GM10266 (cell line): ENCODE measurements at regions not wholly inside any gene's neighbourhood (a gene's known extent, or its start where the extent isn't known, plus 50 kb on each side); places are given as distances from the start of the nearest gene placed in this dataset.

Experiments used
- DNase-seq: peaks from one replicate; pipeline ENCODE4 v3.0.0; 2012; ENCODE audit errors: extremely low spot score
- TF ChIP-seq, protein P1 (sequence below): IDR thresholded peaks from 2 replicates; pipeline ENCODE4 v1.5.1; 2012; ENCODE audit warnings: mild to moderate bottlenecking, low read depth; ENCODE audit not compliant: control insufficient read depth, insufficient read depth; ENCODE audit errors: missing control alignments

DNA sequence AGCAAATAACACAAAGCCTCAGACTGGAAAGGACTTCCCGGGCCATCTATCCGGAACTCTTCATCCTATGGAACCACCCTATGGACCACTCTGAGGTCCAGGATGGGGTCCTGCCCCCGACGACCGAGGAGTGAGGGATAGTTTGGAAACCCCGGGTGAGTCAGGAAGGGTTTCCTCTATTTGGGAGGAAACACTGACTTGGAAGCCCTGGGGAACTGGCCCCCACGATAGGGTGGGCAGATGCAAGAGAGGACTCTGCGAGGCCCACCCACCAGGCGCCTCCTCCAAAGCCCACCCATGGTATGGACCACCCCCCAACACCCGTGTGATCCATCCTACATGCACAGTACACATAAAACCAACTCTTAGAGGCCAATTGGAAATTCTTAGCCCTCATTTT lies 69.4 kb downstream of the CPN2 start:
- no peak for DNase-seq
- TF ChIP-seq, protein P1, sequence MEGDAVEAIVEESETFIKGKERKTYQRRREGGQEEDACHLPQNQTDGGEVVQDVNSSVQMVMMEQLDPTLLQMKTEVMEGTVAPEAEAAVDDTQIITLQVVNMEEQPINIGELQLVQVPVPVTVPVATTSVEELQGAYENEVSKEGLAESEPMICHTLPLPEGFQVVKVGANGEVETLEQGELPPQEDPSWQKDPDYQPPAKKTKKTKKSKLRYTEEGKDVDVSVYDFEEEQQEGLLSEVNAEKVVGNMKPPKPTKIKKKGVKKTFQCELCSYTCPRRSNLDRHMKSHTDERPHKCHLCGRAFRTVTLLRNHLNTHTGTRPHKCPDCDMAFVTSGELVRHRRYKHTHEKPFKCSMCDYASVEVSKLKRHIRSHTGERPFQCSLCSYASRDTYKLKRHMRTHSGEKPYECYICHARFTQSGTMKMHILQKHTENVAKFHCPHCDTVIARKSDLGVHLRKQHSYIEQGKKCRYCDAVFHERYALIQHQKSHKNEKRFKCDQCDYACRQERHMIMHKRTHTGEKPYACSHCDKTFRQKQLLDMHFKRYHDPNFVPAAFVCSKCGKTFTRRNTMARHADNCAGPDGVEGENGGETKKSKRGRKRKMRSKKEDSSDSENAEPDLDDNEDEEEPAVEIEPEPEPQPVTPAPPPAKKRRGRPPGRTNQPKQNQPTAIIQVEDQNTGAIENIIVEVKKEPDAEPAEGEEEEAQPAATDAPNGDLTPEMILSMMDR = no peak

DNA sequence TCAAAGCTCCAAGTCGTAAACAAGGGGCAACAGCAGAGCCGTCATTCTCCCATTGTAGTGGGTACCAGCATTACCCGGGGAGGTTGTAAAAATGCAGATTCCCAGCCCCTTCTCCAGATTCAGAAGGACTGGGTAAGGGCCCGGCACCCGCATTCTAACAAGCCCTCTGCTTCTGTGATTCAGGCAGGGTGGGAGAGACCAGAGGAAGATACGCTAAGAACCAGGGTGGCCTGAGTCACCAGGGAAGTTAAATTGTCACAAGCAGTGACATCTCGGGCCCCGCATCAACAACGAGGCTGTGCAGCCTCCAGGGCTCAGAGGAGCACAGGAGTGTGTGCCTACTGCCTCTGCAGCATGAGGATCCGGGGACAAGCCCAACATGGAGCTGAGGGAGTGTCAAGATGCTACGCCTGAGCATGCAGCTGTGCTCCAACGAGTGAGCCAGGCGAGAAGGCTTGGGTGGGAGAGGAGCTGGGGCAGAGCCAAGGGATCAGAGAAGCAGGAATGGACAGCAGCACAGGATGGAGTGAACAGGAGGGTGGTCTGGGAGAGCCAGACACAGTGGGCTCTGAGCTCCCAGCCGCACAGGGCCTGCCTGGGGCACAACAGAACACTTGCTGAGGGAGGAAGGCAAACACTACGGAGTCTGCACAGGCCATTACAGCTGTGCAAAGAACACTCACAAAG lies 68.5 kb downstream of the CPN2 start:
- TF ChIP-seq, protein P1 = no peak
- DNase-seq = no peak

DNA sequence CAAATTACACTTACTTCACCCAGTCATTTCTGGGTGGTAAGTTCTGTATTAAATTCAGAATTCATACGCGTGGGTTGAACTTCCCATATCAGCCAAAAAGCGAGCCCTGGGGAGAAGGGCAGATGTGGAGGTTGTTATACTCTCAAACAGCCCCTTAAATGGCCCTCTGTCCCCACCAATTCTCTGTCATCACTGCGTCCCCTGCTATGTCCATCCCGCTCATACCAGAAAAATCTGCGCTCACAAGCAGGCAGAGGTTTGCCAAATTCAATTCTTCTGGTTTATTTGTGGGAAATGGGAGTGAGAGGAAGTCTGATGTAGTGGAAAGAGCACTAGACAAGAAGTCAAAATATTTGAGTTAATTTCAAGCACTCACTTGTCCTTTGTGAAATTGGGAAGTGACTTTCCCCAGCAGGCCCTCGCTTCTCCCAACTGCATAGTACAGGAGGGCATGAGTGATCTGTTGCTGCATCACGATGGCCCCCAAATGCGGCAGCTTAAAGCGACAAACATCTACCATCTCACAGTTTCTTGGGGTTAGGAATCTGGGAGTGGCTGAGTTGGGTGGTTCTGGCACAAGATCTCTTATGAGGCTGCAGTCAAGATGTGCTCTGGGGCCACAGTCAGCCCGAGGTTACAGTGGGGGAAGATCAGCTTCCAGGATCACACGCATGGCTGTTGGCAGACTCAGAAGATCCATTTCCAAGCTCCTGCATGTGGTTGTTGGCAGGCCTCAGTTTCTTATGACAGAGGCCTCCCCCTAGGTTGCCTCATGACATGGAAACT lies 67.7 kb downstream of the CPN2 start:
- TF ChIP-seq, protein P1 = no peak
- DNase-seq = no peak

DNA sequence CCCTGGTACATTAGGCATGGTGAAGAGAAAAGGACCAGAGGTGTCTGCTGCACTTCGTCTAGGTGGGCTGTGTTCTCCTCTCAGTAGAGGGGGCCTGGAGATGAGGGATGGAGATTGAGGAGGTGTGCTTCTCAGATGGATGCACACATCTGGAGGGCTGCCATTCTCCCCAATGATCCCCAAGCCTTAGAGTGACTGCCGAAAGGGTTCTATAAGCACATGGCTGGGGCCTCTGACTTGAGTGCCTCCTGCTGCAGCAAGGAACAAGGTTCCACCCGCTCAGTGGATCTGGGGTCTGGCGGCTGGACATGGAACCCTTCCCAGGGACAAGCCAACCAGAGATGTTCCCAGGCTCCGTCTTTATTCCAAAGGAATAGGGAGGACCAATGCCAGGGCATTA lies 66.8 kb downstream of the CPN2 start:
- TF ChIP-seq, protein P1 = no peak

DNA sequence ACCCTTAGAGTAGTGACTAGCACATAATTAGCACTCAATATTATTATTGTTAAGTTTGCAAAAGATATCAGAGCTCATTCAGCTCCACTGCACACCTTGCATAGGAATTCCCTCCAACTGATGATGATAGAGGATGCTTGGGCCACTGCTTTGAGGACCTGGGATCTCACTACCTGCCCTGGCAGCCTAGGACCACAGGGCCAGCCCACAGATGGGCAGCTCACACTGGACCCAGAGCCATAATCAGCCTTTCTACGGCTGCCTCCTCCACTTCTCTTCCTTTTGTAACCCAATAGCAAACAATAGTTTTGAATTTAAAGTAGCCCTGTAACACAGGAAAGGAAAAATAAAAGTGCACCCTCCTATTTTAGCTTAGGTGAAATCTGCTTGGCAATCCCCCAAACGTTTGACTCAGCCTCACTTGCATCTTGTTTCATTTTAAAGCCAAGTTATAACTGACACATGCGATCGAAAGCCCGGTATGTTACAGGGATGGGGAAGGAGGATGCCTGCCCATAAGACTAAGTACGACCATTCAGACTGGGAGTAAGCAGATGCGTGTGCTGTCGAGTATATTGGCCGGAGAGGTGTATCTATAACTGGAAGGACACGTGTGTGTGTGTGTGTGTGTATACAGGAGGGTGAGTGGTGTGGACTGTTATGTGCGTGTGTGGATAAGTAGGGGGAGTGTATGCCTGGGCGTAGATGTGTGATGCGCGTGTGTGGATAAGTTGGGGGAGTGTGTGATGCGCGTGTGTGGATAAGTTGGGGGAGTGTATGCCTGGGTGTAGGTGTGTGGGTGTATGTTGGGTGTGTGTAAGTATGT lies 65.9 kb downstream of the CPN2 start:
- no peak for DNase-seq
- TF ChIP-seq, protein P1 = no peak

More for the DNA sequence above, 66.8 kb downstream of the CPN2 start:
- DNase-seq = no peak

DNA sequence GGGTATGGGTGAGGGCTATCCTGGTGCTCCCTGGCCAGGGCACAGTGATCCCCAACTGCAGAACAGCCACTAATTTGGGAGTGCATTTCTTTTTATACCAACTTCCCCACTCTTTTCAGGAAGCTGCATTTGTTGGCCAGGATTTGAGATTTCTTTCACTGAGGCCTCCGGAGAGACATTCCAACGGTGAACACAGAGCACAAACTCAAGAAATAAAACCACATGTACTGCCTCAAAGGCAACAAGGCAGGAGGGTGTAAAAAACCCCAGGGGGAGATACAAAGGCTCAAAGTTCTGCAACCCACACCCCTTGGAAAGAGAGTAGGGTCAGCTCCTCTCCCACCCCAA lies 65.3 kb downstream of the CPN2 start:
- DNase-seq = no peak
- TF ChIP-seq, protein P1 = no peak
